ENCODE measurements at regions not wholly inside any gene's neighbourhood (a gene's known extent, or its start where the extent isn't known, plus 50 kb on each side); places are given as distances from the start of the nearest gene placed in this dataset.
"Not testable (repeated sequence)": the region's sequence is repeated elsewhere in the genome, so short reads cannot be mapped to it uniquely, and the experiment has no call there.

DNA sequence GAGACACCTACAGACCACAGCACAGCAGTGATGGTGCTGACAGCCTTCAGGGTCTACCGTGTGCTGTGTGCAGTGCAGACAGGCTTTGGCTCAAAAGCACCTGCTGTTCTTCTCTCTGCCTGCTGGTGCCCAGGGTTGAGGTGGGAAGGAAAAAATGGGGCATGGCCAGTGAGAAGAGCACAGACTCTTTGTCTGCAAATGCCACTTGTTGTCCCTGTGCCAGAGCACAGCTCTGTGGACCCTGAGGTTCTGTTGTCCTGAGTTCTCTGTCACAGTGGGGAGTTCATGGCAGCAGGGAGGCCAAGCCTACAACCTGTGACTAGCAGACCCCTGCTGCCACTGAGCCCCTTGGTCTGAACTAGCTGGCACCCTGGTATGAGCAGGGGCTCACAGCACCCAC, 376.7 kb downstream of the GLRX3 start:
- no peak for DNase-seq (ENCODE audit: low read depth)

DNA sequence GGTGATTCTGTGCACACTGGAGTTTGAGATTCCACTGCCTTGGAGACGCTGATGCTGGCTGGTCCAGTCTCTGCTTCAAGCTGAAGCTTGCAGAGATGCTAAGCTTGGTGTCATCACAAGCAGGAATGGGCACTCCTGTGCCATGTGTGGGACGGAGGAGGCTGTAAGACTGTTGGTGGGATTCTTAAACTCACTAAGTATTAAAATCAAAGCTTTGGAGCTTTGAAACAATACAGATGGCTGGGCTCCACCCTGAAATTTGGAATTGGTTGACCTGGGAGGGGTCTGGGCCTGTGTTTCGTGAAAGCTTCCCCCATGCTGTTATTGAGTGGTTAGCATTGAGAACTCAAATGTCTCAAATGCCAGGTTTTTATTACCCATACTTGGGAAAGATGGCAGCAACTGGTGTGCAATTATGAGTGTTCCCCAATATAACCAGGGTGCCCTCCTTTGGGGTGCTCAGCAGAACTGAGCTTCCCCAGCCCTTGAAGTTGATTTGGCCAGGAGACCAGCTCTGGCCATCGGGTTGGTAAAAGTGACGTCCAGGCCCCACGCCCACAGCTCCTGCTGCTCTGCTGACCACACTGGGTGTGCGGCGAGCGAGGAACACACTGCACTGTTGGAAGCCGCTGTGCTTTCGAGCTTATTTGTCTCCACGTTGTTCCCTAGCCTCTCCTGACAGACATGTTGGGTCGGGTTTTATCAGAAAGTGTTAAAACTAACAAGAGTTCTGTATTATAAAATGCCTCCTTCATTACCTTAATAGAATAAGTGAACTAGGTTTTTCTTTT, 377.7 kb downstream of the GLRX3 start:
- DNase-seq (ENCODE audit: low read depth), result no peak

DNA sequence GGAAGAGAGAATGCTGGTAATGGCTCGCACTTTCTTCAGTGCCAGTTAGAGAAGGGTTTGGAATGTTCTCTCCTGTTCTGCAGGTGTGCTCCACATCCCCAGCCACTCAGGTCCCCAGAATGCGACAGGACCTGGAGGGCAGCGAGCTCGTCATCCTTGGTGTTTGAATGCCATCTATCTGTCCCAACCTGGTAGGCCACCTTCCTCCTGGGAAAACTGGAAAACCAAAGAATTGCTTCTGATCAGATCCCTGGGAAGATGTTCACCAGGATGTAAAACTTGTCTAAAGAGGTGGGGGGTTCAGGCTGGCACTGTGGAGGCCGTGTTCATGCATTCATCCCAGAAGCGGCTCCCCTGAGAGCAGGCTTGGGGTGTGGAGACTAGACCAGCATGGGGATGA, 379.5 kb downstream of the GLRX3 start:
- DNase-seq (ENCODE audit: low read depth), result no peak

DNA sequence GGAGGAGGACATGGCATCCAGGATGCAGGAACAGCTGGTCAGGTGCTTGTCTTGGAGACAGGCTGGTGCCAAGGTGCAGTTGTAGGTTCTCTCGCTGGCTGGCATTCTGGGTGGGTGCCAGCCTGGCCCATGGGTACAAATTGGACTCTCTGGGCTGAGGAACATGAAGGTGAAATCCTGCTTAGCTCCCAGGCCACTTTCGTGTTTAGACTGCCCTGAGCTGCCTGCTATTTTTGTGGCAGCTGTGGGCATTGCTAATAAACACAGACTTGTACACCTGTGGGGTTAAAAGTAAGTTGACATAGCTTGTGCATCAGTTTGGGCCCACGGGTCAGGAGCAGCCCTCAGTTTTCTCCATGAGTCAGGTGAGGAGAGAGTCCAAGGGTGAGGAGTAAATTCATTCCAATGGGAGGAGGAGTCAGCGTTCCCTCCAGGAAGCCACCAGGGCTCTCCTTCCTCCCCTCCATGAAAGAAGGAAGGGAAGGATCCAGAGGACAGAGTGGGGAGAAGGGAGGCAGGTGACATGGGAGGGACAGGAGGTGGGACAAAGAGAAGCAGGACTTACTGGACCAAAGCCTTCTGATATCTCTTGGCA, 380.0 kb downstream of the GLRX3 start:
- DNase-seq (ENCODE audit: low read depth), result no peak

DNA sequence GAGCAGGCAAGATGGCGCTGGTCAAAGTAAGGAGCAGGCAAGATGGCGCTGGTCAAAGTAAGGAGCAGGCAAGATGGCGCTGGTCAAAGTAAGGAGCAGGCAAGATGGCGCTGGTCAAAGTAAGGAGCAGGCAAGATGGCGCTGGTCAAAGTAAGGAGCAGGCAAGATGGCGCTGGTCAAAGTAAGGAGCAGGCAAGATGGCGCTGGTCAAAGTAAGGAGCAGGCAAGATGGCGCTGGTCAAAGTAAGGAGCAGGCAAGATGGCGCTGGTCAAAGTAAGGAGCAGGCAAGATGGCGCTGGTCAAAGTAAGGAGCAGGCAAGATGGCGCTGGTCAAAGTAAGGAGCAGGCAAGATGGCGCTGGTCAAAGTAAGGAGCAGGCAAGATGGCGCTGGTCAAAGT, 382.7 kb downstream of the GLRX3 start:
- not testable (repeated sequence) for DNase-seq (ENCODE audit: low read depth)

DNA sequence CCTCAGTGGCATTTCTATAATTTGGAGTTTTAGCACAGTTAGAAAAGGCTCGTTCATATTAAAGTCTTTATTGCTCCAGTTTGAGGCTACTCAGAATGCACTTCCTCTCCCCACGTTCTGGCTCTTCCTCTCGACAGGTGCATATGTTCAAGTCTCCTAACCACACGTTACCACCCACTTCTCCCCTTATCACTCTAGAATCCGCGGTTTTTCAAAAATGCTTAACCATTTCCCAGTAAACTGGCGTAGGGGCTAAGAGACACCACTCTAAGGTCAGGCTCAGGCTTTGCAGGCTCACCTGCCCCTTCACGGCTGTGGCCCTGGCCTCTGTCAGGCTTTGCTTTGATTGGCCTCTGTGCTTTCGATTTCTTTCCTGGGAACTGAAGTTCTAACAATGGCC, 383.6 kb downstream of the GLRX3 start:
- no peak for DNase-seq (ENCODE audit: low read depth)

DNA sequence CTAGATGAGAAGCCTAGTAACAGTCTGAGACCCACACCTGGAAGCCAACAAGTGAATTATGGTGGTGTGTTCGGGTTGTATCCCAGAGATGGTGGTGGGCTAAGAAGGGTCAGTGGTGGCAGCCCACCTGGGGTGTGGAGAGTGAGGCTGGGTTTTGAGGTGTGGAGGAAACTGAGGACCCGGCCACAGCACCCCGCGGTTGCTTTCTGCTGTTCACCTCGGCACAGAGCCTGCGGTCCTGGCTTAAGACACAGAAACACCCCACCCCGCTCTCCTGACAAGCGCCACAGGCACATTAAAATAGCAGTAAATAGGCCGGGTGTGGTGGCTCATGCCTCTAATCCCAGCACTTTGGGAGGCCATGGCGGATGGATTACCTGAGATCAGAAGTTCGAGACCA, 395.1 kb downstream of the GLRX3 start:
- DNase-seq (ENCODE audit: low read depth), result no peak

DNA sequence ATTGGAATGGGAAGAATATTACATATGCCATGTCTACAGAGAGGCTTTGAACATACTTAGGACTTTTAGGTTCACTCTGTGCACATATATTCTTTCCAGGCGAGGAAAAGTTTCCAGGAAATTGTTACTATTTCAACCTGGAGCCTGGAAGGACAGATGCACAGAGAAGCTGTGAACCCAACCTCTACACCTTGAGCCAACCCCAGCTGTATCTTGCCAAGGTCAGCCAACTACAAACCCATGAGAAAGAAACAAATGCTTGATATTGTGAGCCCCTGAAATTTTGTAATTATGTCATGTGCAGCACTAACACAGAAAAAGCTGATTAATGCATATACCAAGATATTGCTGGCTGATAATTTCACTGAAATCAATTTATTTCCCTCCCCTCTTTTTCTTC, 404.9 kb downstream of the GLRX3 start:
- DNase-seq (ENCODE audit: low read depth), result no peak

DNA sequence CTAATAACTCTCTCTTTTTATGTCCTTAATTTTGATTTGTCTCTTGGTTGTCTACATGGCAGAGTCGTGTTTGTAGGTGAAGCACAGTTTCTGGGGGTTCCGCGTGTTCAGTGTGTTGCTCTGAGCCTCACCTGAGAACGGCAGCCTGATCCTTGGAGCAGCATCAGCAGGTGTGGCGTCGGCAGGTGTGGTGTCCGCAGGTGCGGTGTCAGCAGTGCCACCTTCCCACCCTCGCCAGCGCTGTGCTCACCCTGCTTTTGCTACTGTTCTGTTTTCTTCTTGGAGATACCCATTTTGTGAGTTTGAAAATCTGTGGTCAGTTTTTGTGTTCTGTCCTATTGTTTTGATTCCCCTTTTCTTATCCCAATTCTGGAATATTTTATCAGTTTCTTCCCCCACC, 406.6 kb downstream of the GLRX3 start:
- DNase-seq (ENCODE audit: low read depth), result no peak

DNA sequence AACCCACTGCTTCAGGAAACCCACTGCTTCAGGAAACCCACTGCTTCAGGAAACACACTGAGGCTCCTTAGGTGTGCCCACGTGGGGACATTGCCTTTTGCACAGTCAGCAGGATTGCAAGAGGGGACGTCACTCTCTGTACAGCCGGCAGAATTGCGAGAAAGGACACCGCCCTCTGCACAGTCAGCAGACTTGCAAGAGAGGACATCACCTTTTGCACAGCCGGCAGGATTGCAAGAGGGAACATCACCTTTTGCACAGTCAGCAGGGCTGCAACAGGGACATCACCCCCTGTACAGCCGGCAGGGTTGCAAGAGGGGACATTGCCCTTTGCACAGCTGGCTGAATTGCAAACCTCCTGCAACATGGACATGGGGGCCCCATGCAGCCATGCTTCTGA, 407.6 kb downstream of the GLRX3 start:
- DNase-seq (ENCODE audit: low read depth), result no peak

DNA sequence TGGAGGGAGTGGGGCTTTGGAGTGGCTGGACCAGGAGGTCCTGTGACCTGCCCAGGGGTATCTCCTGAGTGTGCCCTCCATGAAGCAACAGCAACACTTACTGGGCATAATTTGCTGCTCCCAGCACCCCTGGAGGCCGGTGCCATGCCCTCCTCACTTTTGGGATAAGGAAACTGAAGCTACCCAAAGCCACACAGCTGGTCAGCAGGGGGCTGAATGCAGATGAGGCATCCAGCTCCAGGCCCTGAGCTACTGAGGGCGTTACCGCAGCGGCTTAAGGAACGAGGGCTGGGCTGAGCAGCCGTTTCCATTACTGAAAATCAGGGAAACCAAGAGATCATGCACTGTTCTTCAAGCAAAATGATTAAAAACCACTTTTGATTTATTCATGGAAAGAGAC, 408.9 kb downstream of the GLRX3 start:
- DNase-seq (ENCODE audit: low read depth), result no peak

DNA sequence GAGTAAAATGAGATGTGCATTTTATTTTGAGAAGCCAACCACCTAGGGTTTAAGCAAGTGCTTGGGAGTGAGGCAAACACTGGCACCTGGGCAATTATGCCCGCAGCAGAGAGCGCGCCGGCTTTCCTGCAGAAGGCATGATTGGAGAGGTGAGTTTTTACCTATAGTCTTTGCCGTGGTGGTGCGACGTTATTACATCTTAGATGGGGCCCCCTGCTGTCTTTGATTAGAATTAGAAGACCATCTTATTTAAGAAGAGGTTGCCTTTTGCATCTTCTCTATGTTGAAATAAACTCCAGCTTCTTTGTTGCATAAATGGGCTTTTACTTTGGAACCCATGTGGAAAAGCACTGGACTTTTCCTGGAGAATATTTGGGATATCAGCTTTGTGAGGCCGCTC, 409.5 kb downstream of the GLRX3 start:
- DNase-seq (ENCODE audit: low read depth), result no peak

DNA sequence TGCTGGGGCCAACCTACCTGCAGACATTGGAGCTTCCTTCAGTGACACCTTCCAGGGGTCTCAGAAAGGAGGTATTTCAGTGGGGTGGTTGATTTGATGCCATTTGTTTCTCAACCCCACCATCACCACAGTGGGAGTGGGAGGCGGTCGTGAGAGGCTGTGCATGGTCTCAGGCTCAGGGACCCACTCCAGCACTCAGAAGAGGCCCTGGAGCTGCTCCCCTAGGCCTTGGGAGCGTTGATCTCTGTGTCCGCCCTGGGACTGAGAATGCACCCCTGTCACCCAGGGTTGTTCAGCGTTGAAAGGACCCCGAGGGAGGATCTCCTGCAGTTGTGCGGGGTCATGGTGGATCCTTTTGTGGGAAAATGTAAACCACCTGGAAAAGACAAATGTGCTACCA, 410.6 kb downstream of the GLRX3 start:
- DNase-seq (ENCODE audit: low read depth), result no peak

DNA sequence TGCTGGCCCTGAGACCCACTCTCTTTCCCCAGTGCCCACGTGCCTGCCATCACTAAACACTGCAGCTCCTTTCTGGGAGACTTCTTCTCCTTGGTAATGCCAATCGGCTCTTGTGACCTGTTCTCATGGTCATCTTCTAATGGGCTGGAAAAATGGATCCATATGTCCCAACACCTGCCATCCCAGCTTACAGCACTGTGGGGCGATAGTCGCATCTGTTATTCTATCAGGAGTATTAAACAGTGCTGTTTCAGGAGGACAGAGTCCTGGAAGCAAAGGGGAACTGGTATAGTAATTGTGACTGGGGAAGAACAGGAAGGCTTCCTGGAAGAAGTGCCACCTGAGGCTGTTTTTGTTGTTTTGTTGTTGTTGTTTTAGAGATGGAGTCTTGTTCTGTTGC, 411.2 kb downstream of the GLRX3 start:
- DNase-seq (ENCODE audit: low read depth), result no peak

DNA sequence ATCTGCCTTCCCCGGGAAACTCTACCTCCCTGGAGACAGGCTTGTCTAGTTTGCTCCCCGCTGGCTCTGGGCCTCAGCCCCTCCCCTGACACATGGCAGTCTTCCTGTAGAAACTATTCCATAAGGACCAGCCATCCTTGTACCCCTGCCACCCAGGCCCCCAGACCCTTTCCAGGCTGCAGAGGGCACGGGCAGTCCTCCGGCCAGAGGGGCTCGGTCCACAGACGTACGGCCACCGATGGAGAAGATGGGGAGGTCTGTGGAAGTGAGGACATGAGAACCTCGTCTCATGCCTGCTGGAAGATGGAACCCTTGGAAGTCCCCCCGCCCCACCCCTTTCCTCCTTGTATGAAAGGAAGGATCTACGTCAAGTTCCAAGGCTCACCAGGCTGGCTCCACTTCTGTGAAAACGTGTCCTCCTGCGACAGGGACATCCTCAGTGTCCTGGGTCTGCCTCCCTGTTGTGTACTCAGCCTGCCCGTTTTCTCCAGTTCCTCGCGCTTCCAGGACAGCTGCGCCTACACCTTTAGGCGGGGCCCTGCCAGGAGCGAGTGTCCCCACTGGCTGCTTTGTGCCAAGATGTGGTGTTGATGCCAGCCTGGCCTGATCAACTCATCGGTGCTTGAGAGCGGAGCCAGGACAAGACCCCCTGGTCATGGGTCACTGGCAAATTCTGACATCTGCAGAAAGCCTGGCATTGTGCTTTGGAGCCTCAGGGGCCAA, 414.9 kb downstream of the GLRX3 start:
- no peak for DNase-seq (ENCODE audit: low read depth)

DNA sequence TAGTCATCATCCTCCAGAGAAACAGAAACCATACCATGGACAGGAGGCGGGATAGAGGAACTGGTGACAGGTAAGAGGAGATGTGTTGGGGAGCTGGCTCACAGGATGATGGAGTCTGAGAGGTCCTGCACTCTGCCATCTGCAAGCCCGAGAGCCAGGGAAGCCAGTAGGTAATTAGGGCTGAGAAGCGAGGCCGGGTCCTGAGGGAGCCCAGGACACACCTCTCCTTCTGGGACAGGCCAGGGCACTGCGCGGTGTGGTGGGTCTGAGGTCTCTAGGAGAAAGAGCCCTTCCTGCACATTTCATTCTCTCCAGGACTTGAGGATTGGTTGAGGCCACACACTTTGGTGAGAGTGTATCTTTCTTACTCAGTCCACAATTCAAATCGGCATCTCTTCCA, 415.5 kb downstream of the GLRX3 start:
- DNase-seq (ENCODE audit: low read depth), result no peak

DNA sequence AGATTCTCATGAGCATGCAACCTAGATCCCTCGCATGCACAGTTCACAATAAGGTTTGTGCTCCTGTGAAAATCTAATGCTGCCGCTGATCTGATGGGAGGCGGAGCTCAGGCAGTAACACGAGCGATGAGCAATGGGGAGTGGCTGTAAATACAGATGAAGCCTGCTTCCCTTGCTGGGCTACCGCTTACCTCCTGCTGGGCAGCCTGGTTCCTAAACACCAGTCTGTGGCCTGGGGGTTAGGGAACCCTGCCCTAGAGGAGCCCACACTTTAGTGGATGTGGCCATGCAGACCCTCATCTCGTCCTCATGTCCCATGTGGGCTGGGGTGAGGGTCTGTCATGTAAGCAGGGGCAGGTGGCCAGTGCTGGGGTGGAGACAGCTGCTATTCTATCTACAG, 417.6 kb downstream of the GLRX3 start:
- DNase-seq (ENCODE audit: low read depth), result no peak

DNA sequence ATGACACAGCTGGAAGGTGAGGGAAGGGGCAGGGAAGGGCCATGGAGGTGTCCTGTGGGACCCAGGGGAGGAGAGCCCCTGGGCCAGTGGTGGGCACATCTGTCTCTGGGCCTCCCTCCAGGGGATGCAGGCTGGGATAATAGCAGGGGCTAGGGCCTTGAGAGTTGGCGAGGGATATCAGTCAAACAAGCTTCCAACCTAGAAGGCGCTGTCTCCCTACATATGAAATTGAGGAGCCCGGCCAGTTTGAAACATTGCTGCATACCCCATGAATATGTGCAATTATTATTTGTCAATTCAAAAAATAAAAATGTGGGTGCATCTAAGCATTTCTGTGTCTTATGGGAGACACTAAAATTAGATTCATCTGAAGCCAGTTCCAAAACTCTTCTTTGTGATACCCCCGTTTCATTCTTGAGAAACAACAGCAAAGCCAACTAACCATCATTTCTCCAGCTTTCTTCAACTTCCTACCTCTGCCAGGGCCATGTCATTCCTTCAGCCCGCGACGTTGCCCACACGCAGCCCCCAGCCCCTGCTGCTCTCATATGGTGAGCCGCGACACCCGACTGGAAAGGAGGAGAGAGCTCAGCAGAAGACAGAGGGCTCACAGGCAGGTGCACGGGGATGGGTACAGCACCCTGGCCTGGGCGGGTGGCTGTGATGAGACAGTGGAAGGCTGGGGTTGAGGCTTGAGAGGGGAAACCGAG, 418.7 kb downstream of the GLRX3 start:
- no peak for DNase-seq (ENCODE audit: low read depth)

DNA sequence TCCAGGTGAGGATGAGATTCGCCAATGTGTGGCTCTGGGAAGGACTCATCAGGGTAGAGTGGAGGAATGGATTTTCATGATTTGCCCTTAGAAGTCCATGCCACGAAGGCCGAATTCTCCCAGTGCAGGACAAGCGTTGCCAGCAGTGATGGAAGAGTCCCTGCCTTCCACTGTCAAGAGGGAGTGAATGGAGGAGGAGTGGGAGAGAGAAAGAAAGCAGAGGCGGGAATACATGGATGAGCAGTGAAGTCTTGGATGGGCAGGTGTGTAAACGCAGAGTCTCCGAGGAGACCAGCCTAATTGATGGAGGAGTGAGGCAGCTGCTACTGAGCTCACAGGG, 419.2 kb downstream of the GLRX3 start:
- no peak for DNase-seq (ENCODE audit: low read depth)

DNA sequence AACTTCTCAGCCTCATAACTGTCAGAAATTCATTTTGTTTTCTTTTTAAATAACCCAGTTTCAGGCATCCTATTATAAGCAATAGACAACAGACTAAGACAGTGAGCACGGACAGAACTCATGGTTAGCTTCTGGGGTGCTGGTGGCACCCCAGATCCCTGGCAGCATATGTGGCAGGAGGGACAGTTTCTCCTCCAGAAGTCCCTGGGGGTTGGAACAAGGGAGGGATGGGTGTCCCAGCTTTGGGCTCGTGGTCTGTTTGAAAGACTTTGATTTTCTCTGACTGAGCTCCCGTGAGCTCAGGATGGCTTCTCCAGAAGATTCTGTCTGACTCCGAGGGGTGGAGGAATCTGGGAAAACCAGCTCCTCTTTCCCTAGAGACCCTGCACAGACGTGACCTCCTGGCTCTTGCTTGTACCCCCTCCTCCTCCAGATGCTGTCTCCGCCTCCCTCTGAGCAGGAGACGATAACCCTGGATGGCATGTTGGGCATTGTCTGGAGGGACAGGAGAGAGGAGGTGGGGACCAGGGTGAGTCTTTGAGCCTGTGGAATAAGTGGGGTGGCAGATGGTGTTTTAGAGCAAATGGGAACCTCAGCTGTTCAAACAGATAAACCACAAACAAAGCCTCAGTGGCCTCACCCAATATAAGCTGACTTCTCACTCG, 421.1 kb downstream of the GLRX3 start:
- DNase-seq (ENCODE audit: low read depth), result no peak

DNA sequence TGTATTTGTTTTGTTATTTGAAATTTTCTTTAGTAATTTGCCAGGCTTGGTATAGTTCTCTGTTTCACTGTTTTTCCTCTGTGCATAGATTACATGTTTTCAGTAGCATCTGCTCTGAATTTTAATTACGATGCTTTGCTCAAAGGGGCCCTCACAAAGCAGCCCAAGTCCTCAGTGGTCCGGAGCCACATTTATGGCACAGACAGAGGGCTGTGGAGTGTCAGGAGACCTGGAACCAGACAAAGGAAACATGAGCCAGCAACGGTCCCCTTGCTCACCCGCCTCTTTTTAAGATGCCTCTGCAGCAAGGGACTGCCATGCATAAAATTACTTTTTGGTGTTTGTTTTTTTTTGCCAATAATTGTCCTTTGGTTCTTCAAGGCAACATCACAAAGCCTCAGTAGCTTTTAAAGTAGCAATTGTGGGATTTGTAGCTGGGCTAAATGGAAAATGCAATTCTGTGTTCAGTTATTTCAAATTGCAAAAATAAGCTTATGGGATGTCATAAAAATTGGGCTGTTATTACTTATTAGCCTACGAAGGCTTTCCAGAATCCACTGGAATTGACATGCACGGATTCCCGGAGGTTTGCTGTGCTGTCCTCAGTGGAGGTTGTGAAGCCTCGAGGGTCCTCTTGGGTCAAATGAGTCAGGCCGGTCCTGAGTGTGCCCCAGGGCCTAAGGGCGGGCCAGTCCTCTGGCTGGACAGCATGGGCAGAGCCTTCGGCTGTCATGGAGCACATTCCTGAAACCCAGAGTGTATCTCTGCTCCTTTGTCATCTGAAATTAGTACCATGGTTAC, 422.8 kb downstream of the GLRX3 start:
- DNase-seq (ENCODE audit: low read depth), result no peak

DNA sequence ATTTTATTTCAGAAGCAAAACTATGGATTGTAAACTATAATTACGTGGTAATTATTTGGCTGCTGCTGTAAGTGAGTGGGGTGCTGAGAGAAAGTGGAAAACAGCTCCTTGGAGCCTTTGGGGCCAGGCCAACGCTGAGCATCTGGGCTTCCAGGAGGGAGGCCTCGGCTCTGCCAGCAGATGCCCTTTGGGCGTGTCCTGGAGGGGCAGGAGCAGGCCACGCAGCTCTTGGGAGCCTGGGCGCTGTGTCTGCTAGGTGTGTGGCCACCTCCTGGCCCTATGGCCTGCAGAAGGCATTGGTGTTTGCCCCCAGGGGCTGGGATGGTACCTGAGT, 423.3 kb downstream of the GLRX3 start:
- DNase-seq (ENCODE audit: low read depth), result no peak

All from fibroblast of the conjunctiva (primary cell).